HepG2 (cell line): ENCODE measurements at regions not wholly inside any gene's neighbourhood (a gene's known extent, or its start where the extent isn't known, plus 50 kb on each side); places are given as distances from the start of the nearest gene placed in this dataset.

Experiments
- ESRRA ChIP-seq: sonication (generic); formaldehyde crosslinking; IDR thresholded peaks from 2 replicates; pipeline ENCODE4 v1.5.1; 2020; ENCODE audit warnings: mild to moderate bottlenecking, low read depth, missing genetic modification reagents
- ZSCAN29 ChIP-seq: sonication (generic); formaldehyde crosslinking; conservative IDR thresholded peaks from 2 replicates; pipeline ENCODE4 v1.4.0; 2020; ENCODE audit warnings: mild to moderate bottlenecking, missing genetic modification reagents
- TF ChIP-seq, protein P1 (sequence below): sonication (generic); formaldehyde crosslinking; IDR thresholded peaks from 2 replicates; pipeline ENCODE4 v1.9.0; 2021; ENCODE audit warnings: missing genetic modification reagents, borderline replicate concordance
- TF ChIP-seq, protein P2 (sequence below): sonication (generic); formaldehyde crosslinking; IDR thresholded peaks from 2 replicates; pipeline ENCODE4 v1.4.0; 2020; ENCODE audit warnings: missing genetic modification reagents, mild to moderate bottlenecking, borderline replicate concordance
- TF ChIP-seq, protein P3 (sequence below): IDR thresholded peaks from 2 replicates; pipeline ENCODE4 v1.6.1; 2016; ENCODE audit warnings: missing biosample characterization, missing genetic modification reagents, low read depth

DNA sequence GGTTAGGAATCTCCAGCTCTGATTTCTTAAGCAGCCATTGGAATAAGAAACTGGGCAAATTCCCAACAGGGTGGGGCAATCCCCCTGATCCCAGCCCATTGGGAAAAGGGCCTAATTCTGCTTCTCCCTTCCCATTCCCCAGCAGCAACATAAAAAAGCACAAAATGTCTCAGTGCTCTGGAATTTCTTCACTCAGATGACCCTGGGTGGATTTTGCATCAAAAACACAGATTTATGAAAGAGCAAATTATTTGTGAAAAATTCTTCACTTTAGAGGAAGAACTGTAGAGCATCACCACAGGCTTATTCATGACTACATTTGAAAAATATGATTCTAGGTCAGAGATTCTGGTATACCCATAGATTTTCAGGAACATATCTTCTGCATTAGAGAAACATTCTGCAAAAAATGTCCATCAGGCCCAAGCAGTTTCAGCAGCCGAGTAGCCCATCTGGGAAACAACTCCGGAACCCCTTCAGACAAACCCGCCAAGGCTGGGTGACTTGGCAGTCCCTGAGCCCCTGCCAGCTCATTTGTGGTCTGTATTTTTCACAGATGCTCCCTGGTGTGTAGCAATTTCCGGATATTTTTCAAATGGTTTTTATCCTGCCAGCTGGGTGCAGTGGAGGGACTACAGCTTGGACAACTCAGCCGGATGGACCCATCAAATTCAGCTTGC, 102.1 kb upstream of the RANBP3L start (continued):
- TF ChIP-seq, protein P1, sequence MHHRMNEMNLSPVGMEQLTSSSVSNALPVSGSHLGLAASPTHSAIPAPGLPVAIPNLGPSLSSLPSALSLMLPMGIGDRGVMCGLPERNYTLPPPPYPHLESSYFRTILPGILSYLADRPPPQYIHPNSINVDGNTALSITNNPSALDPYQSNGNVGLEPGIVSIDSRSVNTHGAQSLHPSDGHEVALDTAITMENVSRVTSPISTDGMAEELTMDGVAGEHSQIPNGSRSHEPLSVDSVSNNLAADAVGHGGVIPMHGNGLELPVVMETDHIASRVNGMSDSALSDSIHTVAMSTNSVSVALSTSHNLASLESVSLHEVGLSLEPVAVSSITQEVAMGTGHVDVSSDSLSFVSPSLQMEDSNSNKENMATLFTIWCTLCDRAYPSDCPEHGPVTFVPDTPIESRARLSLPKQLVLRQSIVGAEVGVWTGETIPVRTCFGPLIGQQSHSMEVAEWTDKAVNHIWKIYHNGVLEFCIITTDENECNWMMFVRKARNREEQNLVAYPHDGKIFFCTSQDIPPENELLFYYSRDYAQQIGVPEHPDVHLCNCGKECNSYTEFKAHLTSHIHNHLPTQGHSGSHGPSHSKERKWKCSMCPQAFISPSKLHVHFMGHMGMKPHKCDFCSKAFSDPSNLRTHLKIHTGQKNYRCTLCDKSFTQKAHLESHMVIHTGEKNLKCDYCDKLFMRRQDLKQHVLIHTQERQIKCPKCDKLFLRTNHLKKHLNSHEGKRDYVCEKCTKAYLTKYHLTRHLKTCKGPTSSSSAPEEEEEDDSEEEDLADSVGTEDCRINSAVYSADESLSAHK = no peak
- TF ChIP-seq ZSCAN29 = peak; percentile 7; the same call in 1 of the 2 replicates
- TF ChIP-seq ESRRA (CRISPR knock-in tag) = no peak
- TF ChIP-seq, protein P2, sequence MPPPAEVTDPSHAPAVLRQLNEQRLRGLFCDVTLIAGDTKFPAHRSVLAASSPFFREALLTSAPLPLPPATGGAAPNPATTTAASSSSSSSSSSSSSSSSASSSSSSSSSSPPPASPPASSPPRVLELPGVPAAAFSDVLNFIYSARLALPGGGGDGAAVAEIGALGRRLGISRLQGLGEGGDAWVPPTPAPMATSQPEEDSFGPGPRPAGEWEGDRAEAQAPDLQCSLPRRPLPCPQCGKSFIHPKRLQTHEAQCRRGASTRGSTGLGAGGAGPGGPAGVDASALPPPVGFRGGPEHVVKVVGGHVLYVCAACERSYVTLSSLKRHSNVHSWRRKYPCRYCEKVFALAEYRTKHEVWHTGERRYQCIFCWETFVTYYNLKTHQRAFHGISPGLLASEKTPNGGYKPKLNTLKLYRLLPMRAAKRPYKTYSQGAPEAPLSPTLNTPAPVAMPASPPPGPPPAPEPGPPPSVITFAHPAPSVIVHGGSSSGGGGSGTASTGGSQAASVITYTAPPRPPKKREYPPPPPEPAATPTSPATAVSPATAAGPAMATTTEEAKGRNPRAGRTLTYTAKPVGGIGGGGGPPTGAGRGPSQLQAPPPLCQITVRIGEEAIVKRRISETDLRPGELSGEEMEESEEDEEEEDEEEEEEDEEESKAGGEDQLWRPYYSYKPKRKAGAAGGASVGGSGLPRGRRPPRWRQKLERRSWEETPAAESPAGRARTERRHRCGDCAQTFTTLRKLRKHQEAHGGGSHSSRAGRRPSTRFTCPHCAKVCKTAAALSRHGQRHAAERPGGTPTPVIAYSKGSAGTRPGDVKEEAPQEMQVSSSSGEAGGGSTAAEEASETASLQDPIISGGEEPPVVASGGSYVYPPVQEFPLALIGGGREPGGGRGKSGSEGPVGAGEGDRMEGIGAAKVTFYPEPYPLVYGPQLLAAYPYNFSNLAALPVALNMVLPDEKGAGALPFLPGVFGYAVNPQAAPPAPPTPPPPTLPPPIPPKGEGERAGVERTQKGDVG (CRISPR knock-in tag) = peak; percentile 4; the same call in 1 of the 2 replicates
- TF ChIP-seq, protein P3, sequence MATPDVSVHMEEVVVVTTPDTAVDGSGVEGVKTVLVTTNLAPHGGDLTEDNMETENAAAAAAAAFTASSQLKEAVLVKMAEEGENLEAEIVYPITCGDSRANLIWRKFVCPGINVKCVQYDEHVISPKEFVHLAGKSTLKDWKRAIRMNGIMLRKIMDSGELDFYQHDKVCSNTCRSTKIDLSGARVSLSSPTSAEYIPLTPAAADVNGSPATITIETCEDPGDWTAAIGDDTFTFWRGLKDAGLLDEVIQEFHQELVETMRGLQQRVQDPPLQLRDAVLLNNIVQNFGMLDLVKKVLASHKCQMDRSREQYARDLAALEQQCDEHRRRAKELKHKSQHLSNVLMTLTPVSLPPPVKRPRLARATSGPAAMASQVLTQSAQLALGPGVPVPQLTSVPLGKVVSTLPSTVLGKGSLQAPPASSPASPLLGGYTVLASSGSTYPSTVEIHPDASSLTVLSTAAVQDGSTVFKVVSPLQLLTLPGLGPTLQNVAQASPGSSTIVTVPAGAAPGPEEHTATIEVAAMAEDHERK (CRISPR knock-in tag) = no peak
